ENCODE measurements at regions not wholly inside any gene's neighbourhood (a gene's known extent, or its start where the extent isn't known, plus 50 kb on each side); places are given as distances from the start of the nearest gene placed in this dataset.
"Not testable (repeated sequence)": the region's sequence is repeated elsewhere in the genome, so short reads cannot be mapped to it uniquely, and the experiment has no call there.

- H3K27me3 ChIP-seq (ENCODE audit: control insufficient read depth in 4 of 4, insufficient read depth in 4 of 4, low read length in 3 of 4) = no peaks in the 10 kb centered on the region
- WGBS = 52% methylated on average over 3 of the region's 3 CpGs
- H3K4me3 ChIP-seq (ENCODE audit: low read depth in 1 of 3, low read length in 3 of 3) = no peak overlapping the region
- TF ChIP-seq MAX (IDR thresholded peaks at IDR 0.05) = no peak
- TF ChIP-seq RAD21 (IDR thresholded peaks at IDR 0.05) = no peak
- no peak for TF ChIP-seq ZBTB33 (IDR thresholded peaks at IDR 0.05)
- no peak for TF ChIP-seq FOXA2 (IDR thresholded peaks at IDR 0.05)
- TF ChIP-seq EGR1 (IDR thresholded peaks at IDR 0.05; ENCODE audit: low read depth in 2 of 2) = no peak
- TF ChIP-seq SP1 (IDR thresholded peaks at IDR 0.05) = no peak
- no peak for TF ChIP-seq CTCF (IDR thresholded peaks at IDR 0.05; ENCODE audit: low read depth, low read length, missing input control)
- TF ChIP-seq HNF4G (IDR thresholded peaks at IDR 0.05) = no peak
- TF ChIP-seq ATF3 (IDR thresholded peaks at IDR 0.05) = no peak
- TF ChIP-seq RXRA (IDR thresholded peaks at IDR 0.05) = no peak
- TF ChIP-seq GABPA (IDR thresholded peaks at IDR 0.05 in 1 of 2, conservative IDR thresholded peaks at IDR 0.05 in 1 of 2) = no peak
- no peaks in the 10 kb centered on the region for H3K4me1 ChIP-seq (ENCODE audit: control insufficient read depth in 4 of 4, insufficient read depth in 4 of 4, low read length in 3 of 4)
- no peak overlapping the region for H3K27ac ChIP-seq (ENCODE audit: low read depth in 1 of 2, low read length in 2 of 2)
- H3K9ac ChIP-seq (ENCODE audit: low read depth in 1 of 2, low read length in 2 of 2) = no peak overlapping the region
- no peaks in the 10 kb centered on the region for H3K9me3 ChIP-seq (ENCODE audit: control insufficient read depth in 4 of 4, low read length in 3 of 4)
- DNase-seq (ENCODE audit: low spot score) = no peak
- H3K36me3 ChIP-seq (ENCODE audit: control insufficient read depth in 4 of 4, insufficient read depth in 3 of 4, low read depth in 1 of 4, low read length in 3 of 4) = no peaks in the 10 kb centered on the region
These were observed 259.9 kb downstream of the GJA1 start for GRCh38 chr6:121695329-121695728.

GRCh38 chr6:121697921-121698320 is 262.5 kb downstream of the GJA1 start:
- no peaks in the 10 kb centered on the region for H3K27me3 ChIP-seq (ENCODE audit: control insufficient read depth in 4 of 4, insufficient read depth in 4 of 4, low read length in 3 of 4)
- no peak overlapping the region for H3K4me3 ChIP-seq (ENCODE audit: low read depth in 1 of 3, low read length in 3 of 3)
- 35% methylated on average over 6 of the region's 6 CpGs for whole genome bisulfite sequencing
- H3K36me3 ChIP-seq (ENCODE audit: control insufficient read depth in 4 of 4, insufficient read depth in 3 of 4, low read depth in 1 of 4, low read length in 3 of 4) = no peaks in the 10 kb centered on the region
- H3K9ac ChIP-seq (ENCODE audit: low read depth in 1 of 2, low read length in 2 of 2) = no peak overlapping the region
- TF ChIP-seq RAD21 (IDR thresholded peaks at IDR 0.05) = no peak
- no peak for TF ChIP-seq FOXA2 (IDR thresholded peaks at IDR 0.05)
- TF ChIP-seq ZBTB33 (IDR thresholded peaks at IDR 0.05) = no peak
- TF ChIP-seq HNF4G (IDR thresholded peaks at IDR 0.05) = no peak
- no peaks in the 10 kb centered on the region for H3K4me1 ChIP-seq (ENCODE audit: control insufficient read depth in 4 of 4, insufficient read depth in 4 of 4, low read length in 3 of 4)
- no peak overlapping the region for H3K27ac ChIP-seq (ENCODE audit: low read depth in 1 of 2, low read length in 2 of 2)
- H3K9me3 ChIP-seq (ENCODE audit: control insufficient read depth in 4 of 4, low read length in 3 of 4) = peaks cover 0 to 2% (median 0%) of the 10 kb centered on the region in 4 donors
- DNase-seq (ENCODE audit: low spot score) = no peak

GRCh38 chr6:121698617-121699016 is 263.2 kb downstream of the GJA1 start:
- Histone ChIP-seq H3K4me3 (ENCODE audit: low read depth in 1 of 3, low read length in 3 of 3) (no peak overlapping the region), H3K27me3 (ENCODE audit: control insufficient read depth in 4 of 4, insufficient read depth in 4 of 4, low read length in 3 of 4) (no peaks in the 10 kb centered on the region), H3K9me3 (ENCODE audit: control insufficient read depth in 4 of 4, low read length in 3 of 4) (peaks cover 0 to 2% (median 0%) of the 10 kb centered on the region in 4 donors), H3K9ac (ENCODE audit: low read depth in 1 of 2, low read length in 2 of 2) (no peak overlapping the region), H3K36me3 (ENCODE audit: control insufficient read depth in 4 of 4, insufficient read depth in 3 of 4, low read depth in 1 of 4, low read length in 3 of 4) (no peaks in the 10 kb centered on the region), H3K27ac (ENCODE audit: low read depth in 1 of 2, low read length in 2 of 2) (no peak overlapping the region), H3K4me1 (ENCODE audit: control insufficient read depth in 4 of 4, insufficient read depth in 4 of 4, low read length in 3 of 4) (no peaks in the 10 kb centered on the region)
- no peak for TF ChIP-seq GABPA (IDR thresholded peaks at IDR 0.05 in 1 of 2, conservative IDR thresholded peaks at IDR 0.05 in 1 of 2)
- no peak for TF ChIP-seq NR2F2 (IDR thresholded peaks at IDR 0.05)
- TF ChIP-seq YY1 (IDR thresholded peaks at IDR 0.05) = no peak
- DNase-seq (ENCODE audit: low spot score) = no peak

- H3K27me3 ChIP-seq (ENCODE audit: control insufficient read depth in 4 of 4, insufficient read depth in 4 of 4, low read length in 3 of 4); H3K36me3 ChIP-seq (ENCODE audit: control insufficient read depth in 4 of 4, insufficient read depth in 3 of 4, low read depth in 1 of 4, low read length in 3 of 4); H3K4me3 ChIP-seq (ENCODE audit: low read depth in 1 of 3, low read length in 3 of 3); H3K9ac ChIP-seq (ENCODE audit: low read depth in 1 of 2, low read length in 2 of 2); H3K27ac ChIP-seq (ENCODE audit: low read depth in 1 of 2, low read length in 2 of 2); DNase-seq (ENCODE audit: low spot score); H3K9me3 ChIP-seq (ENCODE audit: control insufficient read depth in 4 of 4, low read length in 3 of 4); H3K4me1 ChIP-seq (ENCODE audit: control insufficient read depth in 4 of 4, insufficient read depth in 4 of 4, low read length in 3 of 4): not testable (repeated sequence)
- whole genome bisulfite sequencing = 72% methylated on average over 8 of the region's 8 CpGs
These were observed 267.7 kb downstream of the GJA1 start for GRCh38 chr6:121703129-121703528.

Data from liver (tissue), 8 donors.